ENCODE measurements at regions not wholly inside any gene's neighbourhood (a gene's known extent, or its start where the extent isn't known, plus 50 kb on each side); places are given as distances from the start of the nearest gene placed in this dataset.

GRCh38 chr6:22026164-22026678 lies 270.6 kb downstream of the PRL start:
- TF ChIP-seq, protein P1, sequence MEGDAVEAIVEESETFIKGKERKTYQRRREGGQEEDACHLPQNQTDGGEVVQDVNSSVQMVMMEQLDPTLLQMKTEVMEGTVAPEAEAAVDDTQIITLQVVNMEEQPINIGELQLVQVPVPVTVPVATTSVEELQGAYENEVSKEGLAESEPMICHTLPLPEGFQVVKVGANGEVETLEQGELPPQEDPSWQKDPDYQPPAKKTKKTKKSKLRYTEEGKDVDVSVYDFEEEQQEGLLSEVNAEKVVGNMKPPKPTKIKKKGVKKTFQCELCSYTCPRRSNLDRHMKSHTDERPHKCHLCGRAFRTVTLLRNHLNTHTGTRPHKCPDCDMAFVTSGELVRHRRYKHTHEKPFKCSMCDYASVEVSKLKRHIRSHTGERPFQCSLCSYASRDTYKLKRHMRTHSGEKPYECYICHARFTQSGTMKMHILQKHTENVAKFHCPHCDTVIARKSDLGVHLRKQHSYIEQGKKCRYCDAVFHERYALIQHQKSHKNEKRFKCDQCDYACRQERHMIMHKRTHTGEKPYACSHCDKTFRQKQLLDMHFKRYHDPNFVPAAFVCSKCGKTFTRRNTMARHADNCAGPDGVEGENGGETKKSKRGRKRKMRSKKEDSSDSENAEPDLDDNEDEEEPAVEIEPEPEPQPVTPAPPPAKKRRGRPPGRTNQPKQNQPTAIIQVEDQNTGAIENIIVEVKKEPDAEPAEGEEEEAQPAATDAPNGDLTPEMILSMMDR (conservative IDR thresholded peaks at IDR 0.05; ENCODE audit: low read length), result no peak
- no peak for TF ChIP-seq EZH2phosphoT487 (IDR thresholded peaks at IDR 0.05; ENCODE audit: borderline replicate concordance)

All from Loucy (cell line).